SK-N-SH (cell line): ENCODE measurements at regions not wholly inside any gene's neighbourhood (a gene's known extent, or its start where the extent isn't known, plus 50 kb on each side); places are given as distances from the start of the nearest gene placed in this dataset.
A peak's percentile ranks its signal among the peaks of the same experiment; 100 is the strongest.

Experiments
- CTCF ChIA-PET: fragments of 300-600, 350-600 bp; formaldehyde crosslinking; extraction: SDS; loops from one replicate; lab custom pipeline; 2021; lab: Yijun Ruan, JAX
- POLR2A ChIA-PET: fragments of 350-600 bp; sonication (Branson Sonifier 250); formaldehyde crosslinking; extraction: SDS; loops from one replicate; lab custom pipeline; 2020; ENCODE audit warnings: antibody characterized with exemption, inconsistent platforms; lab: Yijun Ruan, JAX
- DNase-seq: peaks from one replicate; pipeline ENCODE4 v3.0.0; 2012
- H2AFZ ChIP-seq: fragments of 200-600 bp; sonication (generic); 2 replicates; pipeline ENCODE4 v1.8.1; 2016; ENCODE audit warnings: antibody characterized with exemption, mild to moderate bottlenecking, low read depth
- H3F3A ChIP-seq: fragments of 200-600 bp; sonication (generic); replicated peaks from 2 replicates; pipeline ENCODE3; 2016; ENCODE audit warnings: antibody characterized with exemption, mild to moderate bottlenecking; ENCODE audit not compliant: insufficient read depth
- H3K27ac ChIP-seq, 2 experiments: fragments of 200-500 bp in 1 of 2; fragments of 200-600 bp in 1 of 2; sonication (Bioruptor generic) in 1 of 2; sonication (generic), shearing (Covaris generic) in 1 of 2; 2 replicates each; pipeline versions ENCODE4 v1.5.1 to v1.6.1; 2014 to 2016; ENCODE audit warnings: low read depth in 2 of 2, inconsistent platforms in 1 of 2, low read length in 1 of 2, mild to moderate bottlenecking in 1 of 2, mixed read lengths in 1 of 2
- H3K27me3 ChIP-seq: fragments of 200-600 bp; sonication (generic), shearing (Covaris generic); 2 replicates; pipeline ENCODE4 v1.6.1; 2016; ENCODE audit warnings: mixed run types; ENCODE audit not compliant: insufficient read depth
- H3K36me3 ChIP-seq, 2 experiments: fragments of 200-500 bp in 1 of 2; fragments of 200-600 bp in 1 of 2; sonication (Bioruptor generic) in 1 of 2; sonication (generic) in 1 of 2; replicated peaks in 1 of 2; 2 replicates each; pipeline versions ENCODE3 to v1.5.1; 2014 to 2016; ENCODE audit warnings: low read length in 1 of 2, mild to moderate bottlenecking in 1 of 2; ENCODE audit not compliant: insufficient read depth in 2 of 2, control insufficient read depth in 1 of 2
- H3K4me1 ChIP-seq, 2 experiments: fragments of 200-500 bp in 1 of 2; fragments of 200-600 bp in 1 of 2; sonication (Bioruptor generic) in 1 of 2; sonication (generic), shearing (Covaris generic) in 1 of 2; 2 replicates each; pipeline versions ENCODE4 v1.5.1 to v1.6.1; 2014 to 2016; ENCODE audit warnings: low read depth in 1 of 2, low read length in 1 of 2, mixed run types in 1 of 2; ENCODE audit not compliant: insufficient read depth in 2 of 2, control insufficient read depth in 1 of 2
- H3K4me2 ChIP-seq: fragments of 200-600 bp; sonication (generic), shearing (Covaris generic); 2 replicates; pipeline ENCODE4 v1.6.1; 2017; ENCODE audit warnings: mixed run types
- H3K4me3 ChIP-seq, 2 experiments: fragments of 200-500 bp in 1 of 2; fragments of 200-600 bp in 1 of 2; sonication (Bioruptor generic) in 1 of 2; sonication (generic), shearing (Covaris generic) in 1 of 2; 2 replicates each; pipeline versions ENCODE4 v1.5.1 to v1.8.1; 2014 to 2016; ENCODE audit warnings: low read depth in 2 of 2, inconsistent platforms in 1 of 2, low read length in 1 of 2, mild to moderate bottlenecking in 1 of 2, mixed read lengths in 1 of 2, moderate library complexity in 1 of 2
- H3K79me2 ChIP-seq: fragments of 200-600 bp; sonication (generic); 2 replicates; pipeline ENCODE4 v1.8.1; 2017; ENCODE audit warnings: mild to moderate bottlenecking; ENCODE audit not compliant: insufficient read depth
- H3K9ac ChIP-seq: fragments of 200-600 bp; sonication (generic); 2 replicates; pipeline ENCODE4 v1.6.1; 2017; ENCODE audit warnings: mixed run types
- H3K9me2 ChIP-seq: fragments of 200-600 bp; sonication (generic); 2 replicates; pipeline ENCODE4 v1.6.1; 2017; ENCODE audit warnings: mixed run types
- H3K9me3 ChIP-seq: fragments of 200-600 bp; sonication (generic); 2 replicates; pipeline ENCODE4 v1.6.1; 2017; ENCODE audit warnings: mixed run types, mild to moderate bottlenecking, moderate library complexity
- H4K20me1 ChIP-seq: fragments of 200-600 bp; sonication (generic); 2 replicates; pipeline ENCODE4 v1.6.1; 2017; ENCODE audit warnings: mild to moderate bottlenecking, mixed run types; ENCODE audit not compliant: insufficient read depth
- CHD2 ChIP-seq: fragments of 150-350 bp; IDR thresholded peaks from 2 replicates; pipeline ENCODE4 v1.6.1; 2018; ENCODE audit warnings: low read length; ENCODE audit not compliant: partially characterized antibody
- ELF1 ChIP-seq: IDR thresholded peaks from 2 replicates; pipeline ENCODE4 v1.4.0; 2012
- EP300 ChIP-seq, 2 experiments: IDR thresholded peaks; 2 replicates each; pipeline versions ENCODE4 v1.4.0 to v1.6.1; 2012; ENCODE audit warnings: borderline replicate concordance in 1 of 2, low read depth in 1 of 2, low read length in 1 of 2
- FOXJ3 ChIP-seq: sonication (generic); formaldehyde crosslinking; IDR thresholded peaks from 2 replicates; pipeline ENCODE4 v1.5.1; 2020; ENCODE audit warnings: mild to moderate bottlenecking, missing genetic modification reagents
- IRF3 ChIP-seq: fragments of 150-350 bp; IDR thresholded peaks from 2 replicates; pipeline ENCODE4 v1.6.1; 2016; ENCODE audit warnings: mild to moderate bottlenecking, low read depth, low read length
- MEF2A ChIP-seq: IDR thresholded peaks from 2 replicates; pipeline ENCODE4 v1.4.0; 2012; ENCODE audit warnings: low read depth, borderline replicate concordance
- MXI1 ChIP-seq: IDR thresholded peaks from 2 replicates; pipeline ENCODE4 v1.6.1; 2012; ENCODE audit warnings: mild to moderate bottlenecking, low read depth, low read length, improper control_type of control experiment
- NRF1 ChIP-seq: IDR thresholded peaks from 2 replicates; pipeline ENCODE4 v1.6.1; 2012; ENCODE audit warnings: low read depth, mild to moderate bottlenecking, low read length
- RAD21 ChIP-seq: IDR thresholded peaks from 2 replicates; pipeline ENCODE4 v1.6.1; 2012; ENCODE audit warnings: mild to moderate bottlenecking, low read length
- RXRA ChIP-seq: IDR thresholded peaks from 2 replicates; pipeline ENCODE4 v1.4.0; 2012; ENCODE audit warnings: low read depth, mild to moderate bottlenecking, borderline replicate concordance
- SMC3 ChIP-seq: IDR thresholded peaks from 2 replicates; pipeline ENCODE4 v1.6.1; 2012; ENCODE audit warnings: low read depth, low read length, improper control_type of control experiment
- TEAD4 ChIP-seq: IDR thresholded peaks from 2 replicates; pipeline ENCODE4 v1.4.0; 2012; ENCODE audit warnings: mild to moderate bottlenecking, borderline replicate concordance; ENCODE audit not compliant: insufficient read depth
- ZBTB33 ChIP-seq: IDR thresholded peaks from 2 replicates; pipeline ENCODE4 v1.4.0; 2012; ENCODE audit warnings: low read depth, borderline replicate concordance
- WGBS: methylation state at CpG from one replicate; pipeline ENCODE4 v1.1.6; 2017; ENCODE audit warnings: low lambda C conversion rate; 5-methylcytosine and 5-hydroxymethylcytosine counted together
- TF ChIP-seq, protein P1 (sequence below): IDR thresholded peaks from 2 replicates; pipeline ENCODE4 v1.4.0; 2012; ENCODE audit warnings: low read depth

DNA sequence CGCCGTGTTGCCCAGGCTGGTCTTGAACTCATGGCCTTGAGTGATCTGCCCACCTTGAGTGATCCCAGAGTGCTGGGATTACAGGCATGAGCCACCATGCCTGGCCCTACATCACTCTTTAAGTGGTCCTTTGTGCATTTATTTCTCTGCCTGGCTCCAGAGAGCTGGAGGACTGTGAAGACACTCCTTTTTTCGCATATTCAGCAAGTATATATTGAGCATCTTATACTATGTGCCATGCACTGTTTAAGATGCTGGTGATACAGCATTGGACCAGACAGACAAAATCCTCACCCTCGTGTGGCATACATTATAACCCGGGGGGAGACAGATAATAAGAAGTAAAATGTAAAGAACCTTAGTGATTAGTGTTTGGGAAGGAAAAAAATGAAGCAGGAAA lies 66.8 kb upstream of the NPAS1 start (continued):
- TF ChIP-seq MXI1: no peak

GRCh38 chr19:46953955-46954501 lies 65.6 kb upstream of the NPAS1 start:
- WGBS: 94% methylated on average over 4 of the region's 6 CpGs
- peaks cover 3 to 5% of the 10 kb centered on the region in 2 experiments for H3K36me3 ChIP-seq
- no peaks in the 10 kb centered on the region for H3K27me3 ChIP-seq
- DNase-seq: no peak
- H3K9me3 ChIP-seq: no peaks in the 10 kb centered on the region
- no peaks in the 10 kb centered on the region for H3K9me2 ChIP-seq
- peaks cover 40% of the 10 kb centered on the region for H3F3A ChIP-seq
- H3K9ac ChIP-seq: no peak overlapping the region
- H3K4me2 ChIP-seq: no peak overlapping the region
- H3K79me2 ChIP-seq: peaks cover 93% of the 10 kb centered on the region
- no peak overlapping the region for H2AFZ ChIP-seq
- TF ChIP-seq IRF3 (no peak), ELF1 (no peak), RXRA (no peak), RAD21 (no peak), ZBTB33 (no peak)
- H3K4me3 ChIP-seq: no peak overlapping the region
- peaks cover 33 to 40% of the 10 kb centered on the region in 2 experiments for H3K4me1 ChIP-seq
- POLR2A ChIA-PET: interaction anchor here (0.8 to 1.2 kb wide), 2 partner anchors 12 to 94 kb away, joined by 3 to 4 read pairs; partner anchors contain the start of gene ARHGAP35
- 0 out of 2 replicates have a peak, but pooled peaks cover 3% of the 10 kb centered on the region for H4K20me1 ChIP-seq
- peak overlapping the region; percentile 74 to 84; a peak in 3 of 4 replicates for H3K27ac ChIP-seq
- CTCF ChIA-PET: interaction anchor here (1.0 to 2.5 kb wide), 3 partner anchors 37 to 196 kb away, joined by 3 to 9 read pairs (median 3); no protein-coding TSS in a partner anchor

DNA sequence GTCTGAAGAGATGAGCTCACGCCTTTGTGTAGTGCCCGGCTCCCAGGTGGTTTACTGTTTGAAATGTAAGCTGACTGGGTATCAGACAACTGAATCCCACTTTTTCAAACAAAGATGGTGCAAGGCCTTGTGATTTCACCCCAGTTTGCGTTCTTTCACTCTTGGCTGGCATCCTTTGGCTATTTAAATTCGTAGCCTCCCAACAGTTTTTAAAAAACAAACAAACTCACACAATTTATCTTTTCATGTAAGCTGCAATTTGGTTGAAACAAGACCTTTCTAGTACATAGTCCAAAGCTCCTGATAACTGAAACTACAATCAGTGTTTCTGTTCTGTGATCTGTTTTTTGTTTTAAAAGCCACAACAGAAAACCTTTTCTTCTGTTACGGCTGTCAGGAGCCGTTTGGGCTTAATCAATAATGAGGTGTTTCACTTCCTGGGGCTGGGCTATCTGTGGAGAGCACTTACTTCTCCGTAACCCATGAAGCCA lies 65.1 kb upstream of the NPAS1 start:
- CTCF ChIA-PET: interaction anchor here (0.9 to 2.5 kb wide), 5 partner anchors 22 to 210 kb away, joined by 3 to 9 read pairs (median 3); no protein-coding TSS in a partner anchor

More for the DNA sequence above, 65.1 kb upstream of the NPAS1 start:
- Histone ChIP-seq H3K9me3 (no peaks in the 10 kb centered on the region), H3K9me2 (no peaks in the 10 kb centered on the region), H4K20me1 (0 out of 2 replicates have a peak, but pooled peaks cover 3% of the 10 kb centered on the region), H2AFZ (no peak overlapping the region), H3K27ac (peak overlapping the region; percentile 74 to 84), H3K79me2 (peaks cover 93% of the 10 kb centered on the region), H3K27me3 (no peaks in the 10 kb centered on the region), H3K4me2 (peak overlapping the region; percentile 59), H3F3A (peaks cover 40% of the 10 kb centered on the region), H3K36me3 (peaks cover 3 to 5% of the 10 kb centered on the region in 2 experiments), H3K4me3 (no peak overlapping the region), H3K9ac (peak overlapping the region; percentile 29; the same call in 1 of the 2 replicates), H3K4me1 (peaks cover 33 to 40% of the 10 kb centered on the region in 2 experiments)
- no peak for DNase-seq
- TF ChIP-seq IRF3 (no peak), FOXJ3 (CRISPR knock-in tag) (no peak), CHD2 (no peak), NRF1 (no peak), SMC3 (no peak), MEF2A (no peak), ELF1 (no peak), EP300 (IDR thresholded peaks at IDR 0.05; ENCODE audit: borderline replicate concordance in 1 of 2, low read depth in 1 of 2, low read length in 1 of 2) (no peak), TEAD4 (no peak)
- TF ChIP-seq, protein P1, sequence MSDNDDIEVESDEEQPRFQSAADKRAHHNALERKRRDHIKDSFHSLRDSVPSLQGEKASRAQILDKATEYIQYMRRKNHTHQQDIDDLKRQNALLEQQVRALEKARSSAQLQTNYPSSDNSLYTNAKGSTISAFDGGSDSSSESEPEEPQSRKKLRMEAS: no peak
- WGBS: 82% methylated on average over 7 of the region's 7 CpGs
- POLR2A ChIA-PET: interaction anchor here (1.2 kb wide), 1 partner anchor 94 kb away, joined by 4 read pairs; the partner anchor contains the start of gene ARHGAP35
